ENCODE measurements at regions not wholly inside any gene's neighbourhood (a gene's known extent, or its start where the extent isn't known, plus 50 kb on each side); places are given as distances from the start of the nearest gene placed in this dataset.

DNA sequence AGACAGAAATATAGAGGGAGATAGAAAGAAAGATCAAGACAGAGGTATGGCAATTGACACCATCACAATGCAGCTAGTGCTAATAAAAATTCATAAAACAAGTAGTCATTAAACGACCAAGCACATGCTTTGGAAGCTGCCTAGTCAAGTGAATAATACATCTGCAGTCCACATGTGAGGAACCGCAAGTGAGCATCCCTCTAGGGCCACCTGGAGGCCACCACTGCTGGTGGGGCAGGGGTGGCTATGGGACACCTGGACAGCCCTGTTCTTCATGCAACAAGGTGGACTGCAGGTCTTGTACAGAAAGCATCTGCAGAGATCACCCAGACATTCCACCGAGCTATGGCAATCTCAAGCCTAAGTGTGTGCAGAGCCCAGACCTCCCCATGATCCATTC lies 451.1 kb upstream of the PFKP start:
- no peak for TF ChIP-seq MAZ (IDR thresholded peaks at IDR 0.05; ENCODE audit: borderline replicate concordance, low read depth, low read length)
- TF ChIP-seq, protein P1, sequence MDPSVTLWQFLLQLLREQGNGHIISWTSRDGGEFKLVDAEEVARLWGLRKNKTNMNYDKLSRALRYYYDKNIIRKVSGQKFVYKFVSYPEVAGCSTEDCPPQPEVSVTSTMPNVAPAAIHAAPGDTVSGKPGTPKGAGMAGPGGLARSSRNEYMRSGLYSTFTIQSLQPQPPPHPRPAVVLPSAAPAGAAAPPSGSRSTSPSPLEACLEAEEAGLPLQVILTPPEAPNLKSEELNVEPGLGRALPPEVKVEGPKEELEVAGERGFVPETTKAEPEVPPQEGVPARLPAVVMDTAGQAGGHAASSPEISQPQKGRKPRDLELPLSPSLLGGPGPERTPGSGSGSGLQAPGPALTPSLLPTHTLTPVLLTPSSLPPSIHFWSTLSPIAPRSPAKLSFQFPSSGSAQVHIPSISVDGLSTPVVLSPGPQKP (IDR thresholded peaks at IDR 0.05; ENCODE audit: borderline replicate concordance, low read depth, low read length), result no peak
- no peak for TF ChIP-seq RFX5 (IDR thresholded peaks at IDR 0.05; ENCODE audit: low read depth, low read length)
- TF ChIP-seq POLR2A (IDR thresholded peaks at IDR 0.05; ENCODE audit: low read depth, low read length), result no peak
- TF ChIP-seq, protein P2, sequence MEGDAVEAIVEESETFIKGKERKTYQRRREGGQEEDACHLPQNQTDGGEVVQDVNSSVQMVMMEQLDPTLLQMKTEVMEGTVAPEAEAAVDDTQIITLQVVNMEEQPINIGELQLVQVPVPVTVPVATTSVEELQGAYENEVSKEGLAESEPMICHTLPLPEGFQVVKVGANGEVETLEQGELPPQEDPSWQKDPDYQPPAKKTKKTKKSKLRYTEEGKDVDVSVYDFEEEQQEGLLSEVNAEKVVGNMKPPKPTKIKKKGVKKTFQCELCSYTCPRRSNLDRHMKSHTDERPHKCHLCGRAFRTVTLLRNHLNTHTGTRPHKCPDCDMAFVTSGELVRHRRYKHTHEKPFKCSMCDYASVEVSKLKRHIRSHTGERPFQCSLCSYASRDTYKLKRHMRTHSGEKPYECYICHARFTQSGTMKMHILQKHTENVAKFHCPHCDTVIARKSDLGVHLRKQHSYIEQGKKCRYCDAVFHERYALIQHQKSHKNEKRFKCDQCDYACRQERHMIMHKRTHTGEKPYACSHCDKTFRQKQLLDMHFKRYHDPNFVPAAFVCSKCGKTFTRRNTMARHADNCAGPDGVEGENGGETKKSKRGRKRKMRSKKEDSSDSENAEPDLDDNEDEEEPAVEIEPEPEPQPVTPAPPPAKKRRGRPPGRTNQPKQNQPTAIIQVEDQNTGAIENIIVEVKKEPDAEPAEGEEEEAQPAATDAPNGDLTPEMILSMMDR (conservative IDR thresholded peaks at IDR 0.05; ENCODE audit: low read depth, low read length), result no peak
- TF ChIP-seq, protein P3, sequence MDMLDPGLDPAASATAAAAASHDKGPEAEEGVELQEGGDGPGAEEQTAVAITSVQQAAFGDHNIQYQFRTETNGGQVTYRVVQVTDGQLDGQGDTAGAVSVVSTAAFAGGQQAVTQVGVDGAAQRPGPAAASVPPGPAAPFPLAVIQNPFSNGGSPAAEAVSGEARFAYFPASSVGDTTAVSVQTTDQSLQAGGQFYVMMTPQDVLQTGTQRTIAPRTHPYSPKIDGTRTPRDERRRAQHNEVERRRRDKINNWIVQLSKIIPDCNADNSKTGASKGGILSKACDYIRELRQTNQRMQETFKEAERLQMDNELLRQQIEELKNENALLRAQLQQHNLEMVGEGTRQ (IDR thresholded peaks at IDR 0.05; ENCODE audit: low read depth, low read length), result no peak
- no peak for TF ChIP-seq MAFK (IDR thresholded peaks at IDR 0.05; ENCODE audit: low read depth, low read length)
